Natural killer cell treated with Interleukin-12 subunit alpha and Interleukin-12 subunit beta and Interleukin-15 and Interleukin-18, amount 100 ng/mL, for 72 hours (primary cell): ENCODE measurements at regions not wholly inside any gene's neighbourhood (a gene's known extent, or its start where the extent isn't known, plus 50 kb on each side); places are given as distances from the start of the nearest gene placed in this dataset.

ENCODE experiments used
- ATAC-seq, 2 donors: fragments of 150-1000 bp; cut with Tn5 transposase in 1 of 2; sonication (Bioruptor Pico), chemical (Tn5 transposase) in 1 of 2; 2 replicates each; pipeline ENCODE4 v1.10.0; 2021
- DNase-seq: peaks from one replicate; pipeline ENCODE4 v3.0.0; 2022; ENCODE audit warnings: low spot score
- H3K27ac Mint-ChIP-seq, 2 donors: 1 replicate in 1 of 2; 2 replicates in 1 of 2; pipeline ENCODE4 v1.8.0; 2022; ENCODE audit warnings: mixed read lengths in 2 of 2, mild to moderate bottlenecking in 1 of 2, moderate library complexity in 1 of 2
- H3K27me3 Mint-ChIP-seq, 2 donors: 1 replicate in 1 of 2; 2 replicates in 1 of 2; pipeline ENCODE4 v1.8.0; 2022; ENCODE audit warnings: mixed read lengths in 2 of 2
- H3K36me3 Mint-ChIP-seq: one replicate; pipeline ENCODE4 v1.8.0; 2022; ENCODE audit warnings: mixed read lengths
- H3K4me1 Mint-ChIP-seq, 2 donors: 1 replicate in 1 of 2; 2 replicates in 1 of 2; pipeline ENCODE4 v1.8.0; 2022; ENCODE audit warnings: low read depth in 2 of 2, mixed read lengths in 2 of 2, mild to moderate bottlenecking in 1 of 2
- H3K4me3 Mint-ChIP-seq: one replicate; pipeline ENCODE4 v1.8.0; 2022; ENCODE audit warnings: mixed read lengths
- H3K9me3 Mint-ChIP-seq: 2 replicates; pipeline ENCODE4 v1.8.0; 2022; ENCODE audit warnings: mixed read lengths

DNA sequence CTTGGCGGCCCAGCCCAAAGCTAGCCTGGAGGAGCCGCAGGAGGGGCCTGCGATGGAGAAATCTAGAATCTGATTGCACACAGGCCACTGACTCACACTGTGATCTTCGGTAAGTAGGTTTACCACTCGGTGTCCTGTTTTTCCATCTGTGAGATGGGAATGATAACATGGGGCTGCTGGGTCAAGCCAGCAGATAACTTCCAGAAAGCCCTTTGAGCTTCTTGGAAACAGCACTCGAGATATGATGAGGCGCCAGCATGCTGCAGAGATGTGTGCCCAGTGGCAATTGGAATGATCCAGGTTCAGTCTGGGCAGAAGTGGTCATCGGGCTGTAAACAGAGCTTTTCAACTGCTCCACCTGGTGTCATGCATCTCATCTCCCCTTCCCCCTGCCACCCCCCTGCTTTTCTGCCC, 771.3 kb upstream of the TBX3 start:
- peaks cover 6% of the 10 kb centered on the region for H3K9me3 Mint-ChIP-seq
- no peaks in the 10 kb centered on the region for H3K36me3 Mint-ChIP-seq
- H3K27me3 Mint-ChIP-seq, result peaks cover 12 to 19% of the 10 kb centered on the region in 2 donors
- ATAC-seq, result no peak
- peaks cover 0 to 3% of the 10 kb centered on the region in 2 donors for H3K4me1 Mint-ChIP-seq
- no peak overlapping the region for H3K4me3 Mint-ChIP-seq
- DNase-seq, result no peak
- no peak overlapping the region for H3K27ac Mint-ChIP-seq

- no peak overlapping the region for H3K27ac Mint-ChIP-seq
- ATAC-seq, result no peak
- no peak overlapping the region for H3K4me3 Mint-ChIP-seq
- no peak for DNase-seq
- H3K4me1 Mint-ChIP-seq, result peaks cover 0 to 3% of the 10 kb centered on the region in 2 donors
- no peaks in the 10 kb centered on the region for H3K36me3 Mint-ChIP-seq
- H3K9me3 Mint-ChIP-seq, result peaks cover 4% of the 10 kb centered on the region
- peaks cover 21 to 27% of the 10 kb centered on the region in 2 donors for H3K27me3 Mint-ChIP-seq
Observed at GRCh38 chr12:115452751-115453281, 768.8 kb upstream of the TBX3 start.

GRCh38 chr12:115451780-115452736, 768.1 kb upstream of the TBX3 start:
- H3K4me3 Mint-ChIP-seq, result no peak overlapping the region
- H3K36me3 Mint-ChIP-seq, result no peaks in the 10 kb centered on the region
- H3K27me3 Mint-ChIP-seq, result peaks cover 21 to 27% of the 10 kb centered on the region in 2 donors
- no peak for DNase-seq
- no peak for ATAC-seq
- H3K9me3 Mint-ChIP-seq, result peaks cover 4% of the 10 kb centered on the region
- H3K27ac Mint-ChIP-seq, result no peak overlapping the region
- peaks cover 0 to 3% of the 10 kb centered on the region in 2 donors for H3K4me1 Mint-ChIP-seq

- Mint-ChIP-seq H3K27ac (no peak overlapping the region), H3K27me3 (peaks cover 21 to 27% of the 10 kb centered on the region in 2 donors), H3K9me3 (peaks cover 4% of the 10 kb centered on the region), H3K4me1 (peaks cover 0 to 3% of the 10 kb centered on the region in 2 donors), H3K4me3 (no peak overlapping the region), H3K36me3 (no peaks in the 10 kb centered on the region)
- no peak for ATAC-seq
- DNase-seq, result no peak
Observed at GRCh38 chr12:115451151-115451779, 767.3 kb upstream of the TBX3 start.

DNA sequence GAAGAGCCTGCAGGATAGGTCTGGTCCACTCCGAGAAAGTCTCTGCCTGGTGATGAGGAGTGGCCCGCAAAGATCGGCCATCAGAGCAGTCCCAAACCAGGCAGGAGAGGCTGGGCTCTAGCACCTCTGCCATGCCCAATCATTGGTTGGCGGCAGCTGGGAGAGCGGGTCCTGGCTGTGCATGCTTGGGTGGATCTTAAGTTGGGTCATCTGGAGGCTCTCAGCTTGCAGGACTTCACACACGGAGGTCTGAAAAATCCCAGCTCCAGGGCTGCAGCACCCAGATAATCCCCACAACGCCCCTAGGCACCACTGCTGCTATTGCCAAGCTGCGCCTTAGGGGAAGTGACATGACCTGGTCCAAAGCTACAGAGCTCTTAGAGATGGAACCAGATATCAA, 766.7 kb upstream of the TBX3 start:
- H3K4me3 Mint-ChIP-seq, result no peak overlapping the region

DNA sequence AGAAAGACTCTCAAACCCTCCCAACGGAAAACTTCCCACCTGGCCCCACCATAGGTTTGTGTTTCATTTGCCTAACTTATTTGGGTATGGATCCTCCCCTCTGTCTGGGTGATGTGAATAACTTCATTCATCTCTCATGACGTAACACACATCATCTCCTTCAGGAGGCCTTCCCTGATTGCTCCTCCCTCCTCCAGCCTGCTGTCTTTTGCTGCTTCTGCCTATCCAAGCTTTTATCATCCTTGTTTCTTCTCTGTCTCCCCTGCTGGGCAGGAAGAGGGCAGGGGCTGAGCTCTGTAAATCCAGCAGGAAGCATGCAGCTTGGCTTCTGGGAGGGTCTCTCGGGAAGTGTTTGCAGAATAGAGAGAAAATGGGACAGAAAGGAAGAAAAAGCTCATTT, 766.0 kb upstream of the TBX3 start:
- H3K36me3 Mint-ChIP-seq, result no peaks in the 10 kb centered on the region
- peaks cover 4% of the 10 kb centered on the region for H3K9me3 Mint-ChIP-seq
- H3K27ac Mint-ChIP-seq, result no peak overlapping the region
- DNase-seq, result no peak
- peaks cover 0 to 3% of the 10 kb centered on the region in 2 donors for H3K4me1 Mint-ChIP-seq
- no peak for ATAC-seq
- peaks cover 21 to 27% of the 10 kb centered on the region in 2 donors for H3K27me3 Mint-ChIP-seq
- H3K4me3 Mint-ChIP-seq, result no peak overlapping the region

More for the DNA sequence above, 766.7 kb upstream of the TBX3 start:
- peaks cover 21 to 27% of the 10 kb centered on the region in 2 donors for H3K27me3 Mint-ChIP-seq
- ATAC-seq (no peak), DNase-seq (no peak)
- H3K9me3 Mint-ChIP-seq, result peaks cover 4% of the 10 kb centered on the region
- peaks cover 0 to 3% of the 10 kb centered on the region in 2 donors for H3K4me1 Mint-ChIP-seq
- H3K27ac Mint-ChIP-seq, result no peak overlapping the region
- no peaks in the 10 kb centered on the region for H3K36me3 Mint-ChIP-seq

- DNase-seq (no peak), ATAC-seq (no peak)
- Mint-ChIP-seq H3K4me3 (no peak overlapping the region), H3K36me3 (no peaks in the 10 kb centered on the region), H3K9me3 (peaks cover 4% of the 10 kb centered on the region), H3K27ac (no peak overlapping the region), H3K4me1 (peaks cover 0 to 3% of the 10 kb centered on the region in 2 donors), H3K27me3 (peaks cover 21 to 27% of the 10 kb centered on the region in 2 donors)
Observed at GRCh38 chr12:115449526-115449925, 765.6 kb upstream of the TBX3 start.

- Mint-ChIP-seq H3K36me3 (no peaks in the 10 kb centered on the region), H3K4me1 (no peaks in the 10 kb centered on the region), H3K4me3 (no peak overlapping the region), H3K9me3 (peaks cover 4% of the 10 kb centered on the region), H3K27me3 (peaks cover 0 to 2% of the 10 kb centered on the region in 2 donors), H3K27ac (no peak overlapping the region)
- DNase-seq (no peak), ATAC-seq (no peak)
Observed at GRCh38 chr12:115444346-115444745, 760.4 kb upstream of the TBX3 start.

DNA sequence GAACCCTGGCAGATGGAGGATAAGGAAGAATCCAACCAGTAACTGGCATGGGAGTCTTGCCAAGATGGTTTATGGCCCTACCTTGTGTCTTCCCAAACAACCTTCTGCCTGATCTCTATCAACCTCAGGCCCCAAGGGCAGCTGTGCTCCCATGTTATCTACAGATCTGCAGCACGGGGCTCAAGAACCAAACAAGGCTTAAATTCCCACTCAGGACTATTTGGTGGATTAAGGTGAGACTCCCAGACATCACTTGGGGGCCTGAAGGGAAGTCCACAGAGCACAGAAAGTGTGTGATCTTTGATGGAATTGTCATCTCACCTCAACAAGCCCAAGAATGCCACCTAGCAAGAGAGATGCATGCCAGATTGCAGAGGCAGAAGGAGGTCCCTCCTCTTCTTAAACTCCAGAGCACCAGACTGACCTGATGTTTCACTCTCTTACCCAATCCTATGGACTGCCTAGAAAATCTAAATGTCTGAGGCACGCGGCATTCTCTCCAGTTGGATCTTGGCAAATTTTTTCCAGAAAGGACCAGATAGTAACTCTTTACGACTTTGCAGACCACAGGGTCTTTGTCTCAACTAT, 759.5 kb upstream of the TBX3 start:
- ATAC-seq (no peak), DNase-seq (no peak)
- no peak overlapping the region for H3K4me3 Mint-ChIP-seq
- no peak overlapping the region for H3K27ac Mint-ChIP-seq
- H3K36me3 Mint-ChIP-seq, result no peaks in the 10 kb centered on the region
- H3K27me3 Mint-ChIP-seq, result no peaks in the 10 kb centered on the region
- H3K9me3 Mint-ChIP-seq, result peaks cover 4% of the 10 kb centered on the region
- no peaks in the 10 kb centered on the region for H3K4me1 Mint-ChIP-seq

GRCh38 chr12:115440438-115440837, 756.5 kb upstream of the TBX3 start:
- Mint-ChIP-seq H3K36me3 (no peaks in the 10 kb centered on the region), H3K4me3 (no peak overlapping the region), H3K4me1 (no peaks in the 10 kb centered on the region), H3K27me3 (no peaks in the 10 kb centered on the region), H3K27ac (no peak overlapping the region), H3K9me3 (peaks cover 7% of the 10 kb centered on the region)
- ATAC-seq (no peak), DNase-seq (no peak)

DNA sequence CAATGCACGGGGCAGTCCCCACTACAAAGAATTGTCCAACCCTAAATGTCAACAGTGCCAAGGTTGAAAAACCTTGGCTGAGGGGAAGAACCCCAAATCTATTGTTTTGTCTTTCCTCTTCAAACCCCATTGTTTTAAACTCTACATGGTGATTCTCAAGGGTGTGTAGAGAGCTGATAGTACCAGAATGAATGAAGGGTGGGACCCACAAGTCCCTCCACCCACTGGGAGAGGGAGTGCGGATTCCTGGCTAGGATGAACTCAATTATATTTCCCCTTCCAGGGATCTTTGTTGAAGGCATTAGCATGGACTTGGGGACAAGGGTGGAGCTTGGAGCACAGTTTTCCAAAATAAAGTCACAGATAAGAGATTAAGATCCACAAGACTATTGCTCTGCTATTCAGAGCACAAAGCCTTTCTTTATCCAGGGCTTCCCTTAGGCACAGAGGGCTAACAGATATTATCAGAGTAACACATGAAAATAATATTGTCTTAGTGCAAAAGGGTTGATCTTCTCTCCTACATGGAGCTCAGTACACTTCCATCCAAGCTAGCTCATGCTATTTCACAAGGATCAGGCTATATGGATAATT, 755.1 kb upstream of the TBX3 start:
- DNase-seq (no peak), ATAC-seq (no peak)
- Mint-ChIP-seq H3K4me3 (no peak overlapping the region), H3K36me3 (no peaks in the 10 kb centered on the region), H3K4me1 (no peaks in the 10 kb centered on the region), H3K27me3 (no peaks in the 10 kb centered on the region), H3K9me3 (peaks cover 7% of the 10 kb centered on the region), H3K27ac (no peak overlapping the region)

GRCh38 chr12:115438314-115438713, 754.3 kb upstream of the TBX3 start:
- no peak for DNase-seq
- H3K4me3 Mint-ChIP-seq, result no peak overlapping the region
- ATAC-seq, result no peak
- H3K9me3 Mint-ChIP-seq, result peaks cover 7% of the 10 kb centered on the region
- H3K36me3 Mint-ChIP-seq, result no peaks in the 10 kb centered on the region
- no peaks in the 10 kb centered on the region for H3K4me1 Mint-ChIP-seq
- H3K27ac Mint-ChIP-seq, result no peak overlapping the region
- H3K27me3 Mint-ChIP-seq, result no peaks in the 10 kb centered on the region

GRCh38 chr12:115437061-115437567, 753.1 kb upstream of the TBX3 start:
- Mint-ChIP-seq H3K36me3 (no peaks in the 10 kb centered on the region), H3K27me3 (no peaks in the 10 kb centered on the region), H3K27ac (no peak overlapping the region), H3K4me3 (no peak overlapping the region), H3K4me1 (no peaks in the 10 kb centered on the region), H3K9me3 (peaks cover 7% of the 10 kb centered on the region)
- no peak for ATAC-seq
- no peak for DNase-seq
